ENCODE measurements at regions not wholly inside any gene's neighbourhood (a gene's known extent, or its start where the extent isn't known, plus 50 kb on each side); places are given as distances from the start of the nearest gene placed in this dataset.

DNA sequence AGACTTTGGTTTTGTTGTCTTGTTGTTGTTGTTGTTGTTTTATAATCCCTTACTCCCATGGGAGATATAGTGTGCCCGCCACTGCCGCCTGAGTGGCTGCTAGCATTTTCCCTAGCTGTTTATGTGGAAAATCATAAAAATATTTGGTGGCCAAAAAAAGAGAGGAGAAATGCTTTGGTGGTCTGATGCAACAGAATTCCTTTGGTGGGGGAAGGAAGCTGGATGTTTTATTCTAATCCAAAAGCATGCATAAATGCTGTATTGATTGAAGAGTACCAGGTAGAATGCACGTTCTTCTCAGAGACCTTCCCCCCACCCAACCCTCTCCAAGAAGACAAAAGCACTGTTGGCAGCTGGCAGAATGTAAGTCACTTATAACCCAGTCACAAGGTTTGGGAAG lies 93.2 kb downstream of the C17orf67 start:
- TF ChIP-seq, protein P1, sequence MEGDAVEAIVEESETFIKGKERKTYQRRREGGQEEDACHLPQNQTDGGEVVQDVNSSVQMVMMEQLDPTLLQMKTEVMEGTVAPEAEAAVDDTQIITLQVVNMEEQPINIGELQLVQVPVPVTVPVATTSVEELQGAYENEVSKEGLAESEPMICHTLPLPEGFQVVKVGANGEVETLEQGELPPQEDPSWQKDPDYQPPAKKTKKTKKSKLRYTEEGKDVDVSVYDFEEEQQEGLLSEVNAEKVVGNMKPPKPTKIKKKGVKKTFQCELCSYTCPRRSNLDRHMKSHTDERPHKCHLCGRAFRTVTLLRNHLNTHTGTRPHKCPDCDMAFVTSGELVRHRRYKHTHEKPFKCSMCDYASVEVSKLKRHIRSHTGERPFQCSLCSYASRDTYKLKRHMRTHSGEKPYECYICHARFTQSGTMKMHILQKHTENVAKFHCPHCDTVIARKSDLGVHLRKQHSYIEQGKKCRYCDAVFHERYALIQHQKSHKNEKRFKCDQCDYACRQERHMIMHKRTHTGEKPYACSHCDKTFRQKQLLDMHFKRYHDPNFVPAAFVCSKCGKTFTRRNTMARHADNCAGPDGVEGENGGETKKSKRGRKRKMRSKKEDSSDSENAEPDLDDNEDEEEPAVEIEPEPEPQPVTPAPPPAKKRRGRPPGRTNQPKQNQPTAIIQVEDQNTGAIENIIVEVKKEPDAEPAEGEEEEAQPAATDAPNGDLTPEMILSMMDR (IDR thresholded peaks at IDR 0.05): no peak
- no peak for TF ChIP-seq POLR2A (IDR thresholded peaks at IDR 0.05)
